HG03565 (cell line): ENCODE measurements at regions not wholly inside any gene's neighbourhood (a gene's known extent, or its start where the extent isn't known, plus 50 kb on each side); places are given as distances from the start of the nearest gene placed in this dataset.

Experiments used
- ATAC-seq: cut with Tn5 transposase; IDR thresholded peaks from one replicate; pipeline ENCODE4 v1.9.1; 2021; ENCODE audit warnings: mild to moderate bottlenecking, moderate library complexity; ENCODE audit not compliant: unreplicated experiment

DNA sequence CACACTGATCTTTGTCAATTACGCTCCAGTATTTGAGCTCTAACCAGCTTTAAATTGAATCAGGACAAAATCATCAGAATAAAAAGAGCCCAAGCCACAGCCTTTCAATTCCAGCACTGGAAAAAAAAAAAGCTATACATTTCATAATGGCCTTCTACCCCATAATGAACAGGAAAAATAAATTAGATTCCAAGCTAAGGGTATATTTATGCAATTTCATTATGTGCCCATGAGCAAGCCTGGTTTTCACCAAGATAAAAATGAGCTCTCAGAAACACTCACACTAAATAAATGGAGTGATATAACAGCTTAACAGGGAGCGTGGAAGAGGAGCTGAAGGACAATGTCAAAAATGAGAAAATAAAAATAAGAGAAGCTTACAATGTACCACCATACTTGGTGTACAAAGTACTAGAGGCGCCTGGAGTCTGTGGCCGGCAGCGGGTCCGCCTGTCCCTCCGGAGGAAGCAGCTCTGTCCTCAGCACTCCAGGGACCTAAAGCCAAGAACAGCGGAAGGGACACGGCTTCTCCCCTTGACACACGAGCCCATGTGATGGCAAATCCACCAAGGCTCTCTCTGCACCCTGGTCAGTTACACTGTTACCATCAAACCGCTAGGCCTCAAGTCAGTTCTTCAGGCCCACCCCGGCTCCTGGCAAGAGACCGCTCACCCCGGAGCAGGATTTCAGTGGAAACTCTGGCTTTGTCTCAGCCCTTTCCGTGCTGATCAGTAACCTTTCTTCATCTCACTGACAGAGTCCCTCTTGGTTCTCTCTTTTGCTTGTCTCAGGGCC, 69.6 kb downstream of the RBFOX3 start:
- ATAC-seq: no peak

DNA sequence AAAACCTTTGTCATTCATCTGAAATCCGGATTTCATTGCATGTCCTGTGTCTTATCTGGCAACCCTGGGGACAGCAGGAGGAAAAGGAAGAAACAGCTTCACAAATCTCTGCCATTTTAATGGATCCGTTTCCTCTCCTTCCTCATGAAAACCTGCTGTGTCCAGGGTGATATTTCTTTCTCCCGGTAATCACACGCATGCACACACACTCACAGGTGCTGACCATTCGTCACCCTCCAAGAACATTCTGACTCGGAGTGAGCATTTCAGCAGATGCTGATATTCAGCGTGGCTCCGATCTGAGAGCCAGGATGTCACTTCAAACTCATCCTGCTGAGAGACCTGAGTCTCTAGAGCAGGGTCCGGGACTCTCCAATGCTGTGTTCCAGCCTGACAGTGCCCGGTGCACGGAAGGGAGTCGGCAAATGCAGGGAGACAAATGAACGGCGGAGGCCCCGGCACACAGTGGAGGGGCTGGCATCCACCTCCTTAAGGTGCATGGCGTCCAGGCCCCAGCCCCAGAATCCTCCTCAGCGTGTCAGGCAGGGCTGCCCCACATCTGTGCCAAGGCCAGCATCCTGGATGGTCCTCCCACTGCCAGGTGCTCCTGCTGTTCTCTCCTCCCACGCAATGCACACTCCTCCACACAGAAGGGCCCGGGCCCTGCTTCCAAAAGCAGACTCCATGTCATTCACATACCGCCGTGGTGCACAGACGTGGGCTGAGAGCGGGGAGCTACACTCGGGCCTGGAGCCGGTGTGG, 70.7 kb downstream of the RBFOX3 start:
- ATAC-seq: no peak

- ATAC-seq: no peak
These were observed 72.6 kb downstream of the RBFOX3 start for GRCh38 chr17:79538291-79538690.

- no peak for ATAC-seq
These were observed 73.2 kb downstream of the RBFOX3 start for GRCh38 chr17:79537686-79538085.

- ATAC-seq: no peak
These were observed 73.8 kb downstream of the RBFOX3 start for GRCh38 chr17:79537061-79537460.

- no peak for ATAC-seq
These were observed 74.5 kb downstream of the RBFOX3 start for GRCh38 chr17:79536212-79536840.

GRCh38 chr17:79535728-79536025, 75.2 kb downstream of the RBFOX3 start:
- ATAC-seq: no peak

- no peak for ATAC-seq
These were observed 75.8 kb downstream of the RBFOX3 start for GRCh38 chr17:79534851-79535727.

DNA sequence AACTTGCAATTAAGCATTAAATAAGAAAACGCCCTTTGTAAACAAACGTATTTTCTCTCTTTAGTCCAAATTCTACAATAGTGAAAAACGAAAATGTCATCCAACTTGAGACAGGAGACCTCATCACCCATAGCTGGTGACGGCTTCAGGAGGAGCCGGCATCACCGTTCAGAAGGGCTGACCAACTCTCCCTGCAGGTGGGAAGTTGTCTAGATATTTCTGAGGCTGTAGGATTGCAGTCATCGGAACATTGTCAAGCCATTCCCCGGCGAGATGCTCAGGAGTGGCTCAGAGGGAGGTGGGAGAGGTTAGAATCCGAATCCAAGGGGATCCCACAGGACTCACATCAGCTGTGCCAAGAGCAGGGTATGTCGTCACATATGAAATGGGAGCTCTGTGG, 76.7 kb downstream of the RBFOX3 start:
- no peak for ATAC-seq

DNA sequence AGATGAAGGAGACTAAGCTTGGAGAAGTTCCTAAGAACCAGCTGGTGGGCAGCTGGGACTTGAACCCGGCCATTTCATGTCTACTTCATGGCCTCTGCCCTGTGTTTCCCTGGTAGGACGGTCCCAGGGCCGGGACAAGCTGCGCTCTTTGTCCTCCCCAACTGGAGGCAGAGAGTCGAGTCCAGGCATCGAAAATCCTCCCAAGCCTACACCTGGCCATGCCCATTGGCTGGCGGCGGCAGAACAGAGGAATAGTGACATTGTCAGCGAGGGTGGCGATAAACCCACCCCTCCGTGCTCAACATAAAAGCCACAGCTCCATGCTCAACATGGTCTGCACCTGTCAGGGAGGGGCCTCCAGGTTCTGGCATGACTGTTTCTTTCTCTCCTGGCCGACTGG, 77.7 kb downstream of the RBFOX3 start:
- ATAC-seq: no peak

DNA sequence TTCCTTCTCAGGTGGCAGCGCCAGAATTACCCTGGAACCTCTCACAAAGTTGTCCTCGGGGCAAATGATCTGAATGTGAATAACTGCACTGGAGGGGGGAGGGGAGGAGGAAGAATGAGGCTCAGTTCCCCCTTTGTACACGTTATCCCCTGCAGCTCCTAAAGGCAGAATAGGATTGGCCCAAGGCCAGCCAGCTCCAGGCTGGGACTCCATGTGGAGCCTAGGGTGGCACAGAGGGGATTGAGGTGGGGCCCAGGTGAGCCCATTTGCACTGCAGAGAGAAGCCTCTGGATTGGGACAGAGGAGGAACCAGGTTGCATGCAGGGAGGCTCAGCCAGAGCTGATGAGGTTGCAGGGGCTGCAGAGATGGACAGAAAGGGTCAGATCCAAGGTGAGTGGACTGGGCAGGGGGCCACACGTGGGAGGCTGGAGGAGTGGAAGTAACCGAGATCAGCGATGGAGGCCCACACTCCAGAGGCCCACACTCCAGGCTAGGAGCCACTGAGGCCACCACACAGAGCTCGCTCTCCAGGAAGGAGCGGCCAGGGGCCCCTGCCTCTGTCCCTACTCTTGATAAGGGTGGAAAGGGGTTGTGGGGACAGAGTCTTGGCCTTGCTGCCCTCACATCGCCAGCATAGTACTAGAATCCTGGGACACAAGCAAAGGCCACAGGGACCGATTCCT, 78.6 kb downstream of the RBFOX3 start:
- ATAC-seq: no peak

- no peak for ATAC-seq
These were observed 79.4 kb downstream of the RBFOX3 start for GRCh38 chr17:79531191-79532095.

DNA sequence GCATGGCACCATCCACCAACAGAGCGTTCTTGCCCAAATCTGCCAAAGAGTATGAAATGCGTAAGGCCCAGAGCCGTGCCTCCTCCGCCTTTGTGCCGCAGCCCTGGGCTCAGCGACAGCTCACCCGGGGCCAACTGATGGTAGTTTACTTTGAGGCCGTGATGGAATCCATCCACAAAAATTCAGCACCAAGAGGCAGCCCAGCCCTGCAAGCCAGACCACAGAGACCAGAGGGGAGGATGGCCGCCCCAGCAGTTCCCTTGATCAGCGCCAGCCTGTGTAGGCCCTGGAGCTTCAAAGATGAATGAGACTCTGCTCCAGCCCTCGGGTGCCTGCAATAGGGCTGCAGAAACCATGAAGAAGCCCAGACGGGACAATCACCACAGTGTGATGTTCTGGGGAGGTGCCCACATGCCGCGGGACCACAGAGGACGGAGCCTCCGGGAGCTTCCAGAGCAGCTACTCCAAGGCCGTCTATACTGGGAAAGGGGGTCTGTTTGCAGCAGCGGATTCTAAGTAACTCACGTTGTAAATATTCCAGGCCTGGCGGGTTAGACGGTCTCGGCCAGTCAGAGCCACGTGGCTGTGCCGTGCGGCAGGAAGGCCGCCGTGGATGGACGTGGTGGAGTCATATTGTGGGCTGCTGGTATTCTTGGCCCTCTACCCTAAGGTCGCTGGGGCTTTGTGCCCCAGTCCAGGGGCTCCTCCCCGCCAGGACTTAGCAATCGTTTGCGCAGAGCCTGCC, 80.3 kb downstream of the RBFOX3 start:
- no peak for ATAC-seq

DNA sequence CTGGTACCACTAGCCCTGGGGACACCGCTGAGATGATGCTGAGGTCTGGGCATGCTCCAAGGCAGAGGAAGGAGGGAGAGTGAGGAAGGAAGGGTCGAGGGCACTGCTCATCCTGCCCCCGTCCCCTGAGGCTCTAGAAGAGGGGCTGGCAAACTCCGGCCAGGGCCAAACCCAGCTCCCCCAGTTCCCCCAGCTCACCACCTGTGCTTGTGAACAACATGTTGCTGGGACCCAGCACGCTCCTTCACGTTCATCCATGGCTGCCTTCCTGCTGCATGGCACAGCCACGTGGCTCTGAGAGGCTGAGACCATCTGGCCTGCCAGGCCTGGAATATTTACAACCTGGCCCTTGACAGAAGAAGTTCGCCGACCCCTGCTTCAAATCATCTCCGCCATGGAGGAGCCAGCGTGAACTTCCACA, 81.2 kb downstream of the RBFOX3 start:
- no peak for ATAC-seq

DNA sequence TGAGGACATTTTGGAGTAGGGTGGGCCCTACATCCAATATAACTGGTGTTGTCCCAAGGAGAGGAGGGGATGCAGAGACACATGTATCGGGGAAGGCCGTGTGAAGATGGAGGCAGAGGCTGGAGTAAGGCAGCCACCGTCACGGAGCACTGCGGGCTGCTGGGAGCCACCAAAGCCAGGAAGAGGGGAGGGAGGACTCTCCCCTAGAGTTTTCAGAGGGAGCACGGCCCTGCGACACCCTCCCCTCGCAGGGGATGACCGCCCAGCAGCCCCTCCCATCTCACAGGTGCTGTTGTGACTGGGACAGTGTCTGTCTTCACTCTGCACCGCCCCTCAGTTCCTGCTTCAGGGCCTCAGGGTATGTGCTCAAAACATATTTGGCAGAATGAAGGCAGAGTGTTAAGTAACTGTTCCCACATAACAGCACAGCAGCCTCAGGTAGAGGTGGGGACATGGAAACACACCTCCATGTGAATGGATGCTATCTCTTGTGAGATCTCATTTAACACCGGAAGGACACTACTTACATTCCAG, 82.2 kb downstream of the RBFOX3 start:
- no peak for ATAC-seq

DNA sequence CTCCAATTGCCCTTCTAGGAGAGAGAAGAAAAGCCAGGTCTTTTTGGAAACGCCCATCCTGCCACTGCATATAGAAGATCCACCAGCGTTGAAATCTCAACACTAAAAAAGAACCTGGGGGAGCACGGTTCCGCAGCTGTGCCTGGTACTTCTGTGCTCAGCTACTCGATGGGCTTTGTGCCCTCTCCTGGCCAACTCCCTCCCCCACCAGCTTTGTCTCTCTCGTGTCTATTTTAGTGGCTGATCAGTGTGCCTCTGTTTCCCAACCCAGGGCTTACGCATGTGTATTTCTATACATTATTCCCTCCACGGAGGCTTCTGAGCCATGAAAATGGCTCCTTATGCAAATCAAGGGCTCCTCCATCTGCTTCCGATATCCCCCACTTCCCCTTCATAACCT, 83.5 kb downstream of the RBFOX3 start:
- no peak for ATAC-seq

- no peak for ATAC-seq
These were observed 84.8 kb downstream of the RBFOX3 start for GRCh38 chr17:79525793-79526677.
